ENCODE measurements at regions not wholly inside any gene's neighbourhood (a gene's known extent, or its start where the extent isn't known, plus 50 kb on each side); places are given as distances from the start of the nearest gene placed in this dataset.
"Not testable (repeated sequence)": the region's sequence is repeated elsewhere in the genome, so short reads cannot be mapped to it uniquely, and the experiment has no call there.

DNA sequence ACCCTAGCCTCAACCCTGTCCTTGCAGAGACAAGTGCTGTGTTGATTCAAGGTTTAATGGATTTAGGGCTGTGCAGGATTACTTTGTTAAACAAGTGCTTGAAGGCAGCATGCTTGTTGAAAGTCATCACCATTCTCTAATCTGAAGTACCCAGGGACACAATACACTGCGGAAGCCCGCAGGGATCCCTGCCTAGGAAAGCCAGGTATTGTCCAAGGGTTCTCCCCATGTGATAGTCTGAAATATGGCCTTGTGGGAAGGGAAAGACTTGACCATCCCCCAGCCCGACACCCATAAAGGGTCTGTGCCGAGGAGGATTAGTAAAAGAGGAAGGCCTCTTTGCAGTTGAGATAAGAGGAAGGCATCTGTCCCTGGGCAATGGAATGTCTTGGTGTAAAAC lies 118.9 kb downstream of the ZNF486 start:
- TF ChIP-seq, protein P1, sequence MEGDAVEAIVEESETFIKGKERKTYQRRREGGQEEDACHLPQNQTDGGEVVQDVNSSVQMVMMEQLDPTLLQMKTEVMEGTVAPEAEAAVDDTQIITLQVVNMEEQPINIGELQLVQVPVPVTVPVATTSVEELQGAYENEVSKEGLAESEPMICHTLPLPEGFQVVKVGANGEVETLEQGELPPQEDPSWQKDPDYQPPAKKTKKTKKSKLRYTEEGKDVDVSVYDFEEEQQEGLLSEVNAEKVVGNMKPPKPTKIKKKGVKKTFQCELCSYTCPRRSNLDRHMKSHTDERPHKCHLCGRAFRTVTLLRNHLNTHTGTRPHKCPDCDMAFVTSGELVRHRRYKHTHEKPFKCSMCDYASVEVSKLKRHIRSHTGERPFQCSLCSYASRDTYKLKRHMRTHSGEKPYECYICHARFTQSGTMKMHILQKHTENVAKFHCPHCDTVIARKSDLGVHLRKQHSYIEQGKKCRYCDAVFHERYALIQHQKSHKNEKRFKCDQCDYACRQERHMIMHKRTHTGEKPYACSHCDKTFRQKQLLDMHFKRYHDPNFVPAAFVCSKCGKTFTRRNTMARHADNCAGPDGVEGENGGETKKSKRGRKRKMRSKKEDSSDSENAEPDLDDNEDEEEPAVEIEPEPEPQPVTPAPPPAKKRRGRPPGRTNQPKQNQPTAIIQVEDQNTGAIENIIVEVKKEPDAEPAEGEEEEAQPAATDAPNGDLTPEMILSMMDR (conservative IDR thresholded peaks at IDR 0.05; ENCODE audit: low read depth, low read length): not testable (repeated sequence)
- not testable (repeated sequence) for TF ChIP-seq POLR2A, MAFK (IDR thresholded peaks at IDR 0.05; ENCODE audit: low read depth, low read length)
